NCI-H1436 treated with DMSO at 0.1 percent for 48 hours (cell line): ENCODE measurements at regions not wholly inside any gene's neighbourhood (a gene's known extent, or its start where the extent isn't known, plus 50 kb on each side); places are given as distances from the start of the nearest gene placed in this dataset.

Experiments
- DNase-seq: peaks from one replicate; lab custom pipeline; 2025; lab: John Stamatoyannopoulos, UW

DNA sequence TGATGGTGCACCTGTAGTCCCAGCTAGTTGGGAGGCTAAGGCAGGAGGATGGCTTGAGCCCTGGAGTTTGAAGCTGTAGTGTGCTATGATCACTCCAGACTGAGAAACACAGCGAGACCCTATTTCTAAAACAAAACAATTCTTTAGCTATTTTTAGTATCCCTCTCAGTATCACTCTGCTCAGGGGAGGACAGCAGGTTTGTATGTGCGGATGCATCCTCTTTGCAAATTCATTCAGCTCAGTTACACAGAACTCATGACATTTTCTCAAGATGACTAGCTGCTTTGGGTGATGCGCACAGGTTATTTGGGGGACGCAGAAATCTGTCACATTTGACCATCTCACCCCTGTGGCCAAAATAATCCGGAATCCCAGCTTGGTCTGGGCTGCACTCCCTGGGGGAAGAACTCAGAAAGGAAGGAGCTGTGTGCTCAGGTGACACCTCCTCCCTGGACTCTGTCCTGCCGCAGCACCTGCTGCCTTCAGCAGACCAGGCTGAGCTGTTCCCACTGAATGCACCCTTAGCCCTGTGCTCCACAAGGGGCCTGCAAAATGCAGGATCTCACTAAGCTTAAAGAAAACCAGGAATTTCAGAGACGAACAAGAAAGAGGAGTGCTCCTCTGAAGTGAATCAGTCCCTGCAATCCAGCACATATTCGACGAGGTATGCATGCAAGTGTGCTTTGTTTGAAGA, 89.5 kb upstream of the PGBD5 start:
- DNase-seq = no peak

DNA sequence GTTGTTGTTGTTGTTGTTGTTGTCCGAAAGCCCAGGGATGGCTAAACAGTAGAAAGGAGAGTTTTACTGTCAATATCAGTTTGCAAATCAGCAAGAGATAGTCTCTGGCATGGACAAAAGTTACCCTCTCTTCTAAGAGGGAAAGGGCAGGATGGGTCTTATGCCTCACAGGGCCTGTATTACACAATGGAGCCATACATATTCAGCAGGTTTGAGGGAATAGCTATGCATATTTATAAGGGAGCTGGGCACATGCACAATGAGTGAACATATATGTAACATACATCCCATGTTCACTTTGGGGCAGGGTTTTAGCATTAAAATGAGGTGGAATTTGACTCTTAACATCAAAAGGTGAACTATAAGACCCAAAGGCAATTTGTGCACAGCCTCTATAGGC, 84.4 kb upstream of the PGBD5 start:
- DNase-seq = no peak

DNA sequence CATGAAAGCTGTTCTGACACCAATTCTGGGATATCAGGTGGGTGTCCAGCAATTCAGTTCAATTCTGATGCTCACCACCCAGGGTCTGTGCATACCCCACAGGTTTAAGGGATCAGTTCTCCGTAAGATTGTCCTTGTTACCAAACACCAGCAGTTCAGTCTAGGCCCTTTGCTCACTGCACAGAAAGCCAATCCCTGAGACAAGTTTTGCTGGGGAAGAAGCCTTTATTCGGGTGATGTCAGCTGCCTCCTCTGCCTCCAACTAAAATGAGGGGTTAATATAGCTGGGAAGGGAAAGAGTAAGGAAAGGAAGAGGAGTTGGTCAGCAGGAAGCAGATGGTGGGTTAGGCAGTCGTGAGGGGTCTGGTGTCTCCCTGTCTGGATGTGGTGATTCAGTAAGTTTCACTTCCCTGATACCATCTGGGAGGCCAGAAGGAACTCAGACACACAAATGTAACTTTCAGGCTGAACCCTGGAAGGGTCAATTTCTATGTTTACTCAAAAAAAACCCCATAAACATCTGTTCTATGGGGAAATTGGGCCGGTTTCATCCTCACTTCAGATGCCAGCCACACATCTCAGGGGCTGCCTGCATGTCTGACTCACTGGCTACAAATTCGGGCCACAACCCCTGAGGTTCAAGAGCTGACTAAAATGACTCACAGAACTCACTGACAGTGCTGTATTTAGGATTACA, 83.3 kb upstream of the PGBD5 start:
- no peak for DNase-seq

GRCh38 chr1:230507666-230508402, 81.7 kb upstream of the PGBD5 start:
- no peak for DNase-seq

- DNase-seq = no peak
Observed at GRCh38 chr1:230507236-230507635, 81.1 kb upstream of the PGBD5 start.

DNA sequence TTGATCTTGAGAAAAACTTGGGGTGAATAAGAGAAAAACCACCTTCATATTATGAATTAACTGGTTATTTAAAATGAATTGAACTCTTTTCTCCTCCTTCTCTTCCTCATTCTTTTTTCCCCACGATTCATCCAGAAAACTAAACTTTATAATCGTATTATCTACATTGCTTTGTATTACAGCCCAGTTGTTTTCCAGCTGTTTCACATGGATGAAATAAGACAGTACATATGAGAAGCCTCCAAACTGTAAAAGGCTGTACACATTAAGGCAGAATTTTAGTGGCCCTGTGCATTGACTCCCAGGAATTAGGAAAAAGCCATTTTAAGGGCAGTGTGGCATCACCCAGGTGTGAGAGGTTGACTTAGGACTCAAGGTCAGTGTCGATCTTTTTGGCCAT, 80.3 kb upstream of the PGBD5 start:
- DNase-seq = no peak

- no peak for DNase-seq
Observed at GRCh38 chr1:230504310-230504709, 78.2 kb upstream of the PGBD5 start.

GRCh38 chr1:230503726-230504125, 77.6 kb upstream of the PGBD5 start:
- DNase-seq = no peak

GRCh38 chr1:230502996-230503395, 76.9 kb upstream of the PGBD5 start:
- no peak for DNase-seq

DNA sequence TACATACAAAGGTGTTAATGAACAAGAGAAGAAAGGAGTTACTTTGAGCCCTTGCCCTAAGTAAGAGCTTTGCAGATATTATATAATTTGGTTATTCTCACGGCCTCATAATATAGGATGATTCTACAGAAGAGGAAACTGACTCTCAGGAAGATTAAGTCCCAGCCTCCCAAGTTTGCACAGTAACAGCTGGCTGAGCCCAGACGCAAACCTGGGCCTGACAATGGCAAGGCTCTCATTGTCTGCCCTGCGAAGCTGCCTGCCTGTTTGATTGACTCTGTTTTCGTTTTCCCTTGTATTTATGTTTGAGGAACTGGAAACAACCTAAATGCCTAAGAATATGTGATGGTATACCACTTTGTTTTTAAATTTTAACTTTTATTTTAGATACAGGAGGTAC, 76.2 kb upstream of the PGBD5 start:
- DNase-seq = no peak

DNA sequence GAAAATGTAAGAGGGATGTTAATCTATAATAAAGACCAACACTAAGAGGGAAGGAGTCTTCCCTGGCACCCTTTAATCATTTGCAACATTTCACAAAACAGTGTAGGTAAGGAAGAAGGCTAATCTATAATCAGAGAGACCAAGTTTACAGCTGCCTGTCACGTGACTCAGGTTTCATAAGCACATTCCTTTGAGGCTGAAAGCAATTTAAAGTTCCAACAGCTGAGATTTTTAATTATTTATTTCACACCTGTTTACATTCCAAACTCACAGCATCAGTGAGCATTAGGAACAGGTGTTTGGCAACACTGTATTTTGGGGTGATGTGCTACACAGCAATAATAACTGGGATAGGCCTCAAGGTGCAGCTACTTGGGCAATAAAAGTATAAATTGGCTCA, 75.7 kb upstream of the PGBD5 start:
- no peak for DNase-seq

DNA sequence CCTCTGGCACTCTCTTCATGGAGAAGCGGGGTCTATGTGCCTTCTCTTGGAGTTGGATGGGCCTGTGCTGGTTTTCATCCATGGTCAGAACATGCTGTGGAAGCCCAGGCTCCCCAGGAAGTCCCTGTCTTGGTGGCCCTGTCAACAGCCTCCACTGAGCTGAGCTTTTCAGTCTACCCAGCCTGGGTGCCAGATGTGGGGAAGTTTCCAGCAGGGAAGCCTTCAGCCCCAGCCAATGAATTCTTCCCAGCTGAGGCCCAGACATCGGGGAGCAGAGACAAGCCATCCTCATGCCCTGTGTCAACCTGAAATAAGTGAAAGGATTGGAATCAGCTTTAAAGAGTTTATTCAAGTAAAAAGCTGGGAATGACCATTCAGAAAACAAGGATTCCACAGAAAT, 75.1 kb upstream of the PGBD5 start:
- DNase-seq = no peak

DNA sequence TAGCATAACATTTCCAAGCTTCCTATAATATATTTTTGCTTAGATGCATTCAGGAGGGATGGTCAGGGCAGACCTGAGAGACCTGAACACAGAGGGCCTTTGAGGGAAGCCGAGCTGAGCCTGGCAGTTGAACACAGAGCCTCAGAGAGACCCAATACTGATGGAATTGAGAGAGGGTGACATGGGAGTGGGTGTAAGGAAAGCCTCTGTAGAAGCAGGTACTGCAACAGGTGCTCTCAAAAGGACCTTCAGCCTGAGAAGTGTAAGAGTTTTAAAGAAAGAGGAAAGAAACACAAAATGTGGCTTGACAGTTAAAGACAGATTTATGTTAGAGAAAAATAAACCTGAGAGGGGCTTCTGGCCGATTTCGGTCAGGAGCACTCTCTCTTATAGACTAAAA, 73.9 kb upstream of the PGBD5 start:
- no peak for DNase-seq

GRCh38 chr1:230499496-230499895, 73.4 kb upstream of the PGBD5 start:
- no peak for DNase-seq

DNA sequence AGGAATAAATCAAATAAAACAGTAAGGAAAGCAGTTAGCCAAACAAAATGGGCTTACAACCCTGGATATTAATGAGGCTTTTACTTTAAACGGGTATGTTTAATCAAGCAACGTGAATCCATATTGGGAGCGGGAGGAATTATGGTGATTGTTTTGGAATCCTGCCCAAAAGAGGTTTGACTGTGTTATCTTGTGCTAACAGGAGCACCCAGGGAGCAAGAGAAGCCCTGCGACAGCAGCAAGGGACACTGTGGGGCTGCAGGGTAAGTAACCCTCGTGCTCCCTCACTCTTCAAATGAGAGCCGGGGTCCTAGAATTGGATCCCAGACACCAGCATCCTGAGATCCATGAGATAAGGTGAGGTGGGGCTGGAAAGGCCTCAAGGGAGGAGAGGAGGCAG, 72.6 kb upstream of the PGBD5 start:
- no peak for DNase-seq

DNA sequence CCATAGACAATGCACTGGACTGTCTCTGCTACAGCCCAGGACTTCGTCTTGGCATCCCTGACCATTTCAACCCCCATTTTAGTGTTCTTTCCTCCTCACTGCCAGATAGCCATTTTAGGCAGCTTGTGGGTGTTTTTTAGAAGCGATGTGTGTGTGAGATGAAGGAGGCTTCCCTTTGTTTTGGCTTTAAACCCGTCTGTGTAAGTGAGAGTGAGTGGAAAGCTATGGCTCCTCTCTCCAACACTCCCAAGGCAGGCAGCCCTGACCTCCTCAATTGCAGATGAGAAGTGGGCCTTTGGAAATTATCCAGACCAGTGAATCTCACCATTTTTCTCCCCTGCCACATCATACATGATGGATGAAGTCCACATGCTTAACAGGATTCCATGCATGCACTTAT, 70.3 kb upstream of the PGBD5 start:
- no peak for DNase-seq

DNA sequence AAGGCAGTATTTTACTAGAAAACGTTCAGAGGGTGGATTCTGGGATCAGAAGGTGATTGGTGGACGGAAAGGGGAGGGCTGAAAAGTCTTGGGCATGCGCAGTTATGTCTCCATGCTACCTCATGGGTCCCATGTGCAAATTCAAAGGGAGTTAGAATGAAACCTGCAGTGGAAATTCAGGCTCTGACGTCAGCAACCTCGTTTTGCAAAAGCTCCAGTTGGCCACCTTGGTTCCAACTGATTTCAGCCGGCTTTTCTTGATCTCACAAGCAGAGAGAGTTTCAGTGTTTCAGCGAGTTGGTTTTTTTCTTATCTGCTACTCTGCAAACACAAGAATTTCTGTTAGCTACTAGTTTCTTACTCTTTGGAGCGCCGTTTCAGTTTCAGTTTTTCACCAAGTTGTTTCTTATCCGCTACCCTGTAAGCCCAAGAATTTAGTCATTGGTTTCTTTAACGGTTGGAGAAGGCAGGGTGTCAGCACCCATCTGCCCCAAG, 69.8 kb upstream of the PGBD5 start:
- no peak for DNase-seq

- no peak for DNase-seq
Observed at GRCh38 chr1:230495076-230495475, 68.9 kb upstream of the PGBD5 start.

GRCh38 chr1:230494514-230494913, 68.4 kb upstream of the PGBD5 start:
- no peak for DNase-seq

- no peak for DNase-seq
Observed at GRCh38 chr1:230494026-230494425, 67.9 kb upstream of the PGBD5 start.

GRCh38 chr1:230493264-230493663, 67.1 kb upstream of the PGBD5 start:
- no peak for DNase-seq

GRCh38 chr1:230490436-230490835, 64.3 kb upstream of the PGBD5 start:
- DNase-seq = no peak

DNA sequence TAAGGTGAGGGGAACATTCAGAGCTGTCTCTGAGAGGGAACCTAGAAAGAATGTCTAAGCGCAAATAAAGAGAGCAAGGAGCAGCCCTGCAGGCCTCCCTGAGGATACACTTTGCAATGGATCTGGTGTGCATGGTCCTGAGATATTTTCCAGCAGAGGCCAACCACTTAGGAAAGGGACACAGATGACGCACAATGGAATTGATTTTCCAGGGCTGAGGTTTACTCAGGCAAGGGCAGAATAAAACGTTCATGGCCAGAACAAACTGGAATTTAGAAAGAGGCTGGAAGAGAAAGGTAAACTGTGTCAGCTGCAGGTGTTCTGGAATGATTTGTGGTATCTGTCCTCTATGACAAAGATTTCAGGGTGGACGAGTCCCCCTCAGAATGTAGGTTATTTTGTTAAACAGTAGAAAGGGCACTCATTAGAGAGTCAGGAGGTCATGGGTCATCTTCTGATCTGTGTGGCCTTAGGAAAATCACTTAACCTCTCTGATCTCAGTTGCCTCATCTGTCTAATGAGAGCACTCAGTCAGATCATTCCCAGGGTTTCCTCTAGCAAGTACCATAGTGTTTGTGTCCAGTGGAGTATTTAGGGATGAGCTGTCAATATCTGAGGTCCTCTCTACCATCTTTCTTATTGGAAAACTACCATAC, 61.8 kb upstream of the PGBD5 start:
- DNase-seq = no peak
